Left ventricle myocardium superior (tissue), 1 donor: ENCODE measurements at regions not wholly inside any gene's neighbourhood (a gene's known extent, or its start where the extent isn't known, plus 50 kb on each side); places are given as distances from the start of the nearest gene placed in this dataset.
"Not testable (repeated sequence)": the region's sequence is repeated elsewhere in the genome, so short reads cannot be mapped to it uniquely, and the experiment has no call there.

Experiments used
- ATAC-seq: fragments of 200-7000 bp; cut with Tn5 transposase; one replicate; pipeline ENCODE4 v1.9.1; 2020; ENCODE audit warnings: mild to moderate bottlenecking, moderate library complexity
- DNase-seq: peaks from one replicate; pipeline ENCODE4 v3.0.0-alpha.2; 2020
- intact Hi-C: fragments of 100-400 bp; cut with micrococcal nuclease; formaldehyde crosslinking; loops from one replicate; pipeline ENCODE4 v1.11.0; 2022
- donor health status: DM: no; HTN: yes; CAD: no; lungs with severe emphysema.

DNA sequence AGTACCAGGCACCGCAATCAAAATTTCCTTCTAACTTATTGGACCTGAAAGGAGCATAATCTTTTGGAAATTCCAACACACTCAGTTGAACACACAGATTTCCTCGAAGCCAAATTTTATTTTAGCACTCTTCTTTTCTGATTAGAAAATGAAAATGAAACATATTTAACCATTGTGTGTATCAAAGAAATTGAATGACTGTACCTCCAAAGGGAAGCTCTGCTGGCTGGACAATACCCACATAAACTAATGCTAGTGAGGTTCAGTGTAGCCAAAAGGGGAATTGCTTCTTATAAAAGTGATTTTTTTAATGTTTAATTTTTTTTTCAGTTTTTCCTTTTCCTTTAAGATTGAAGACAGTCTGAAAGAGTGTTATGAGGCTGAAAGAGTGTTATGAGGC is 239.6 kb upstream of the NREP start:
- DNase-seq = no peak
- ATAC-seq = no peak
- intact Hi-C loops = no loop called here

- intact Hi-C loops = no loop called here
- DNase-seq = no peak
- ATAC-seq = no peak
Observed at GRCh38 chr5:111995701-111996100, 238.7 kb upstream of the NREP start.

DNA sequence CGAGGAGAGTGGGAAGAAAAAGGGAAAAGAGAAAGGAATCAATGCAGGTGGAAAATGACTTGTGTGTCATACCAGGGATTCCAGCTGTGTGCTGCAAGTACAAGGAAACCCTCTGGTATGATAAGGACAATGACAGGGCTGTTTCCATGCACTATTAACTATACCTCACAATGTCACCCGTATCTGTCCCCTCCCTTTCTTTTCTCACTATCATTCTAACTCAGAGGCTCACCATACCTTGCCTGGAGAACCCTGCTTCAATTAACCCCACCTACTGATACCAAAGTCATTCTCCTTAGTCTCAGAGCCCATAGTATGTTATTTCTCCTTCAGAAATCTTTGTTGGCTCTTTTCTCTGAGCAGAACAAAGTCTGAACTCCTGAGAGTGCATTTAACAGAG is 236.2 kb upstream of the NREP start:
- intact Hi-C loops = no loop called here
- DNase-seq (no peak), ATAC-seq (no peak)

DNA sequence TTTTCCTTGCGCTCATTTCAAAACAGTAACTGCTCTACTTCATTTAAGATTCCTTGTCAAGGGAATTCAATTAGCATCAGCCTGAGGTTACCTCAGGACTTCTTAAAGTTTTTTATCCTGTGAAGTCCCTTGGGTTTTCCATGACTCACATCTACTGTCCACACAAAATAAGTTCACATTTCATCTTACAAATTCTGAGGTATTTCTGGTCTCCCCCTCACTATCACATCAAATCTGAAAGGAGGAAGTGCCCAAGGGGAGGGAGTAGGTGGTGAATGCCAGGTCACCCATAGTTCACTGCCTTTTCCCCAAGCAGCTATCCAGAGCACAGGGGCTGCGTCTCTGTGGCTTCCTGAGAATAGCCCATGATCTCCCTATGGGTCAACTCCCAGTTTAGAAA is 227.1 kb upstream of the NREP start:
- intact Hi-C loops = no loop called here
- ATAC-seq (peak; percentile 86), DNase-seq (no peak)

DNA sequence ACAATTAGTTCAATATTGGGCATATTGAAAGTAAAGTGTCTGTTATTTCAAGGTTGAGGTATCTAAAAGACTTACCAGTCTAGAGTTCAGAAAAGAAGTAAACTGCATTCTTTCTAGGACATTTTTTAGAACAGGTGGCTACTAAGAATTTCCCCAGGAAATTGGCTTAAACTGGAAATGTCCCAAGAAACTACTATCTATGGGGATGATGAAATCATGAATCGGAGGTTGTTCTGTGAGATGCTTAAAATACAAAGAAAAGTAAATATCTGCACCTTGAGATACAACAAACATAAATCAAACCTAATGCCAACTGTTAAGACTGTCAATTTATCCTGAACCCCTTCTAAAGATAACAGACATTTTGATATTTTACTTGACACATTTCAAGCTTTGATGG is 226.5 kb upstream of the NREP start:
- DNase-seq (no peak), ATAC-seq (no peak)
- intact Hi-C loops = no loop called here

GRCh38 chr5:111977436-111977829 is 220.4 kb upstream of the NREP start:
- no peak for ATAC-seq
- intact Hi-C loops = no loop called here

DNA sequence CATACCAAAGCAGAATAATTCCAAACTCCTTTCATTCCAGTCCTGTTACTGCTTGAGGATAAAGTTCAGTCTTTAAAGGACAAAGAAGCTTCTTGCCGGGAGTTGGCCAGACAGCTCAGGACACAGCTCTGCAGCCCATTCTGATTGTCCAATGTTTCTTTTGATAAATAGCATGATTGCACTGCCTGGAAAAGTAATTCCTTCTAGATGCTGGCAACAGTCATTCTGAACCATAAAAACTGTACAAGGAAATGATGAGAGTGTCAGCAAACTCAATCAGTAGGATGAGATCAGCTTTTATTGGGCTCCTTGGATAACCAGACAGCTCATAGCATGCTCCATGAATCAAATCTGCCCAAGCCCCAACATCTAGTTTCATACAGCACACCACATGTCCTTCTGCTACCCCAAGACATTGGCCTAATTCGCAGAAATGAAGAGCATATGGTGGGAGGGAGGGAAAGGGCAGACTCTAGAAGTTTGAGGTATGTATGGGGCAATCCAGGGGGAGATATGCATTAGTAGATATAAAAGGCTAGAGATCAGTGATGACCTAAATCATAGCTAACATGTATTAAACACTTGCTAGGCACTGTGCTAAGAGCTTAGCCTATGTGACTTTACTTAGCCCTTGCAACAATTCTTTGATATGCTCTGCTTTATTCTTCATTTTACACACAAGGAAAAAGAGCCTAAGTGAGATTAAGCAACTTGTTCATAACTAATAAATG is 219.9 kb upstream of the NREP start:
- DNase-seq (no peak), ATAC-seq (no peak)
- intact Hi-C loops = no loop called here

More at GRCh38 chr5:111977436-111977829, 220.4 kb upstream of the NREP start:
- DNase-seq = no peak

DNA sequence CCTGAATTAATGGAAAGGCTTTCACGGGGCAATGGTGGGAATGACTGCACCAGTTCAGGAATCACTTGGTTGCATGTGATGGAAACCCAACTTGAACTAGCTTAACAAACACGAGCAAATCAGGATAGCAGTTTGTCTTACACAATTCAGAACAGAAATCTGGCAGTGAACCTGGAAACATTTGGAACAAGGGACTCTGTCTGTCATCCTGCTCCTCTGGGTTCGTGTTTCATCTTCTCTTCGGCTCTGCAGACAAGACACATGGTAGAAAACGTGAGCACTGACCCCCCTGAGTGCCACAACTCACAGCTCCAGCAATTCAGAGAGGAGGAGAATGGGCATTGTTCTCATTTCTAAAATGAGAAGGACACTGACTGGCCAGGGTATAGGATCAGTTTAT is 218.1 kb upstream of the NREP start:
- DNase-seq (no peak), ATAC-seq (peak; percentile 53)
- intact Hi-C loops = no loop called here

GRCh38 chr5:111973961-111974360 is 217.0 kb upstream of the NREP start:
- no peak for DNase-seq
- no peak for ATAC-seq
- intact Hi-C loops = no loop called here

GRCh38 chr5:111972548-111972947 is 215.6 kb upstream of the NREP start:
- no peak for ATAC-seq
- DNase-seq = no peak
- intact Hi-C loops = no loop called here

GRCh38 chr5:111972080-111972479 is 215.1 kb upstream of the NREP start:
- intact Hi-C loops = no loop called here
- DNase-seq (no peak), ATAC-seq (no peak)

- intact Hi-C loops = no loop called here
- ATAC-seq = peak; percentile 56
- DNase-seq = no peak
Observed at GRCh38 chr5:111968459-111968858, 211.5 kb upstream of the NREP start.

GRCh38 chr5:111967463-111967862 is 210.5 kb upstream of the NREP start:
- intact Hi-C loops = no loop called here
- DNase-seq = no peak
- no peak for ATAC-seq

DNA sequence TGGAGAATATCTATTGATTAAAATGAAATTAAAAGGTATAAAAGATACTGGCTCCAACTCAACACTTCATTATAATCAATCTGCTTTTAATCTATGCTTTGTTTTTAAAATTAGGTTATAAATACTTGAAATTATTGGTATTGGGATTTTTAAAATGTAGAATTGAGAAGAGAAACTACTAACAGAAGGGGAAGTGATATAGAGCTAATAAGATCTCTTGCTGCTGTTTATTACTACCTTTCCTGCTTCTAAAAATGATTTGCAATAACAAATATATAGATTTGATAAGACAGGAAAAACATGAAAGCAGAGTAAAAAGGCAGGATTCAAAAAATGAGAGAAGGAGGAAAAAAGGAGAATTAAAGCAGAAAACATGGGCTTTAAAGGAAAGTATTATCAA is 209.3 kb upstream of the NREP start:
- no peak for ATAC-seq
- intact Hi-C loops = no loop called here
- no peak for DNase-seq

GRCh38 chr5:111963555-111963954 is 206.6 kb upstream of the NREP start:
- DNase-seq (no peak), ATAC-seq (no peak)
- intact Hi-C loops = no loop called here

- intact Hi-C loops = no loop called here
- DNase-seq (no peak), ATAC-seq (no peak)
Observed at GRCh38 chr5:111962906-111963305, 205.9 kb upstream of the NREP start.

- DNase-seq (no peak), ATAC-seq (peak; percentile 70)
- intact Hi-C loops = no loop called here
Observed at GRCh38 chr5:111961862-111962261, 204.9 kb upstream of the NREP start.

- ATAC-seq = no peak
- no peak for DNase-seq
- intact Hi-C loops = no loop called here
Observed at GRCh38 chr5:111960476-111961215, 203.7 kb upstream of the NREP start.

DNA sequence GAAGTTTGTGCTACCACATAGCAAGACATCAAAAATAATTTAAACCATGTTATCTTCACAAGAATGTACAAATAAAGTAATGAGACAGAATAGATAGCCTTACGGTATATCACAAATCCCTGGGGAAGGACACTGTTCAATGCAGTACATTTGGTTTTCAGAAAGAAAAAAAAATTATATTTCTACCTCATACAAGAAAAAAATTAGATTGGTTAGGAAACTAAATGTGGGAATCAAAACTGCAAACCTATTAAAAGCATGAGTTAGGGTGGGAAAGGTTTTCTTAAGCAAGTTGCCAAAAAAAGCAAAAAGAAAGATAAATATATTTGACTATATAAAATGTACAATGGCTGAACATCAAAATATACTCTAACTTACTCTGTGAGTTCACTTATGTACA is 201.9 kb upstream of the NREP start:
- intact Hi-C loops = no loop called here
- no peak for DNase-seq
- no peak for ATAC-seq

DNA sequence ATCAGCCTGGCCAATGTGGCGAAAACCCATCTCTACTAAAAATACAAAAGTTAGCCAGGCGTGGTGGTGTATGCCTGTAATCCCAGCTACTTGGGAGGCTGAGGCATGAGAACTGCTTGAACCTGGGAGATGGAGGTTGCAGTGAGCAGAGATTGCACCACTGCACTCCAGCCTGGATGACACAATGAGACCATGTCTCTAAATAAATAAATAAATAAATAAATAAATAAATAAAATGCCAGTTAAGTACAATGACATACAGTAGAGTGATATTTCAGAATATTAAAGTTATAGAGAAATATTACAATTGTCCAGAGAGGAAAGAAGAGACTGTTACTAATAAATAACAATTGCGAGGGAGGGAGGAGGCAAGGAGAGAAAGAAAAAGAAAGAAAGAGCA is 199.8 kb upstream of the NREP start:
- intact Hi-C loops, ATAC-seq, DNase-seq: not testable (repeated sequence)
